PC-9 (cell line): ENCODE measurements at regions not wholly inside any gene's neighbourhood (a gene's known extent, or its start where the extent isn't known, plus 50 kb on each side); places are given as distances from the start of the nearest gene placed in this dataset.
A peak's percentile ranks its signal among the peaks of the same experiment; 100 is the strongest.

Source experiments
- BruUV-seq: library from RNA; stranded (reverse); fragments of 400-500 nt; replicated peaks from 2 replicates; lab custom pipeline; 2021; lab: Mats Ljungman, UMichigan
- CTCF ChIA-PET: fragments of 300-600 bp; sonication (Branson Sonifier 250); formaldehyde crosslinking; loops from one replicate; lab custom pipeline; 2022; ENCODE audit warnings: antibody characterized with exemption; lab: Charles Lee
- POLR2A ChIA-PET: fragments of 300-600 bp; sonication (Branson Sonifier 250); formaldehyde crosslinking; loops from one replicate; lab custom pipeline; 2022; ENCODE audit warnings: antibody characterized with exemption; ENCODE audit not compliant: unreplicated experiment; lab: Charles Lee
- DNase-seq, 2 experiments: peaks; one replicate each; pipeline versions ENCODE4 v3.0.0 to v3.0.0-alpha.2; 2015 to 2022; ENCODE audit warnings: mixed read lengths in 1 of 2
- H2AFZ ChIP-seq: fragments of 200-600 bp; sonication (generic); 2 replicates; pipeline ENCODE4 v1.8.1; 2017; ENCODE audit warnings: antibody characterized with exemption
- H3F3A ChIP-seq: fragments of 200-600 bp; sonication (generic); 2 replicates; pipeline ENCODE4 v1.8.1; 2017; ENCODE audit warnings: antibody characterized with exemption, mild to moderate bottlenecking, low read depth; ENCODE audit not compliant: insufficient read depth
- H3K27ac ChIP-seq: fragments of 200-600 bp; sonication (generic); 2 replicates; pipeline ENCODE4 v1.6.1; 2016; ENCODE audit warnings: mixed run types
- H3K27me3 ChIP-seq: fragments of 200-600 bp; sonication (generic); 2 replicates; pipeline ENCODE4 v1.6.1; 2016; ENCODE audit warnings: low read depth, mixed run types; ENCODE audit not compliant: insufficient read depth
- H3K36me3 ChIP-seq: fragments of 200-600 bp; sonication (generic); 2 replicates; pipeline ENCODE4 v1.6.1; 2016; ENCODE audit warnings: low read depth, mixed run types
- H3K4me1 ChIP-seq: fragments of 200-600 bp; sonication (generic); replicated peaks from 2 replicates; pipeline ENCODE4 v1.6.1; 2016; ENCODE audit warnings: mixed run types; ENCODE audit not compliant: insufficient read depth
- H3K4me2 ChIP-seq: fragments of 200-600 bp; sonication (generic); 2 replicates; pipeline ENCODE4 v1.6.1; 2017; ENCODE audit warnings: mixed run types
- H3K4me3 ChIP-seq: fragments of 200-600 bp; sonication (generic); 2 replicates; pipeline ENCODE4 v1.6.1; 2016; ENCODE audit warnings: mixed run types
- H3K79me2 ChIP-seq: fragments of 200-600 bp; sonication (generic); 2 replicates; pipeline ENCODE4 v1.6.1; 2017; ENCODE audit warnings: low read depth, mixed run types
- H3K9me2 ChIP-seq: fragments of 200-600 bp; sonication (generic); 2 replicates; pipeline ENCODE4 v1.8.1; 2017; ENCODE audit warnings: mild to moderate bottlenecking; ENCODE audit not compliant: insufficient read depth
- H3K9me3 ChIP-seq: fragments of 200-600 bp; sonication (generic); 2 replicates; pipeline ENCODE4 v1.8.1; 2016; ENCODE audit warnings: low read depth; ENCODE audit not compliant: insufficient read depth
- H4K20me1 ChIP-seq: fragments of 200-600 bp; sonication (generic); 2 replicates; pipeline ENCODE4 v1.8.1; 2017; ENCODE audit not compliant: insufficient read depth
- CTCF ChIP-seq: fragments of 200-600 bp; sonication (generic); conservative IDR thresholded peaks from 2 replicates; pipeline ENCODE4 v1.6.1; 2017; ENCODE audit warnings: mixed run types, antibody characterized with exemption, mild to moderate bottlenecking, moderate library complexity
- EZH2 ChIP-seq: fragments of 200-600 bp; sonication (generic); IDR thresholded peaks from 2 replicates; pipeline ENCODE4 v1.8.0; 2017; ENCODE audit warnings: antibody characterized with exemption, low read depth
- intact Hi-C: fragments of 100-400 bp; cut with micrococcal nuclease; formaldehyde crosslinking; loops from one replicate; pipeline ENCODE4 v1.10.0; 2022; ENCODE audit not compliant: unreplicated experiment

GRCh38 chr6:108734271-108734922 lies 113.8 kb upstream of the ARMC2 start:
- H3K4me2 ChIP-seq = peak overlapping the region; percentile 96

GRCh38 chr6:108735310-108736001 lies 112.8 kb upstream of the ARMC2 start:
- Histone ChIP-seq H4K20me1 (no peaks in the 10 kb centered on the region), H3K27me3 (no peaks in the 10 kb centered on the region), H3K9me2 (no peaks in the 10 kb centered on the region), H3K4me1 (peaks cover 91% of the 10 kb centered on the region), H2AFZ (no peak overlapping the region), H3K4me2 (peak overlapping the region; percentile 96), H3F3A (peaks cover 86% of the 10 kb centered on the region), H3K9me3 (no peaks in the 10 kb centered on the region), H3K79me2 (peaks cover 52% of the 10 kb centered on the region), H3K27ac (peak overlapping the region; percentile 99), H3K4me3 (peak overlapping the region; percentile 59; the same call in 1 of the 2 replicates), H3K36me3 (no peaks in the 10 kb centered on the region)
- intact Hi-C loops = loop anchor here (1.0 to 2.0 kb wide), 2 partner anchors 46 to 147 kb away; no protein-coding TSS in a partner anchor
- ChIA-PET POLR2A (interaction anchor here (0.6 to 0.8 kb wide), 7 partner anchors 10 to 236 kb away, joined by 4 to 10 read pairs (median 7); no protein-coding TSS in a partner anchor), CTCF (interaction anchor here (0.6 kb wide), 1 partner anchor 157 kb away, joined by 3 read pairs; no protein-coding TSS in a partner anchor)
- no TSS peak for BruUV-seq
- peak; percentile 24; the same call in 1 of the 2 replicates for TF ChIP-seq CTCF
- no peak for TF ChIP-seq EZH2
- DNase-seq = peak; percentile 72 to 97

More at GRCh38 chr6:108734271-108734922, 113.8 kb upstream of the ARMC2 start:
- Histone ChIP-seq H3K4me1 (peaks cover 89% of the 10 kb centered on the region), H2AFZ (no peak overlapping the region), H3K27me3 (no peaks in the 10 kb centered on the region), H3K4me3 (no peak overlapping the region), H3F3A (peaks cover 78% of the 10 kb centered on the region), H3K36me3 (no peaks in the 10 kb centered on the region), H3K27ac (peak overlapping the region; percentile 99), H3K9me3 (no peaks in the 10 kb centered on the region), H4K20me1 (no peaks in the 10 kb centered on the region), H3K79me2 (peaks cover 61% of the 10 kb centered on the region), H3K9me2 (no peaks in the 10 kb centered on the region)
- POLR2A ChIA-PET = interaction anchor here (0.7 kb wide), 1 partner anchor 229 kb away, joined by 7 read pairs; no protein-coding TSS in a partner anchor
- no TSS peak for BruUV-seq
- peak in 1 of 2 experiments; percentile 10 for DNase-seq
- intact Hi-C loops = loop anchor here (5.0 kb wide), 1 partner anchor 103 kb away; no protein-coding TSS in a partner anchor
- CTCF ChIA-PET = interaction anchor here (0.6 kb wide), 1 partner anchor 111 kb away, joined by 5 read pairs; no protein-coding TSS in a partner anchor
- TF ChIP-seq EZH2 (no peak), CTCF (no peak)

GRCh38 chr6:108736002-108736361 lies 112.2 kb upstream of the ARMC2 start:
- H3K27me3 ChIP-seq = no peaks in the 10 kb centered on the region
- H3K4me2 ChIP-seq = peak overlapping the region; percentile 96
- peaks cover 81% of the 10 kb centered on the region for H3F3A ChIP-seq
- peaks cover 47% of the 10 kb centered on the region for H3K79me2 ChIP-seq
- H2AFZ ChIP-seq = no peak overlapping the region
- H3K27ac ChIP-seq = peak overlapping the region; percentile 99
- CTCF ChIA-PET = interaction anchor here (0.6 to 0.7 kb wide), 2 partner anchors 103 to 158 kb away, joined by 3 to 4 read pairs; no protein-coding TSS in a partner anchor
- no peaks in the 10 kb centered on the region for H4K20me1 ChIP-seq
- intact Hi-C loops = loop anchor here (1.0 to 2.0 kb wide), 2 partner anchors 47 to 147 kb away; no protein-coding TSS in a partner anchor
- peak; percentile 80 to 96 for DNase-seq
- POLR2A ChIA-PET = interaction anchor here (0.6 to 0.8 kb wide), 5 partner anchors 10 to 235 kb away, joined by 4 to 10 read pairs (median 6); no protein-coding TSS in a partner anchor
- TF ChIP-seq EZH2 (no peak), CTCF (peak; percentile 3; the same call in 1 of the 2 replicates)
- H3K9me3 ChIP-seq = no peaks in the 10 kb centered on the region
- H3K9me2 ChIP-seq = no peaks in the 10 kb centered on the region
- H3K36me3 ChIP-seq = no peaks in the 10 kb centered on the region
- peaks cover 91% of the 10 kb centered on the region for H3K4me1 ChIP-seq
- BruUV-seq = no TSS peak
- H3K4me3 ChIP-seq = peak overlapping the region; percentile 59
